HEK293 (cell line): ENCODE measurements at regions not wholly inside any gene's neighbourhood (a gene's known extent, or its start where the extent isn't known, plus 50 kb on each side); places are given as distances from the start of the nearest gene placed in this dataset.
A peak's percentile ranks its signal among the peaks of the same experiment; 100 is the strongest.

Source experiments
- CTCF ChIA-PET: fragments of 350-600 bp; formaldehyde crosslinking; extraction: SDS; loops from one replicate; lab custom pipeline; 2021; ENCODE audit warnings: antibody characterized with exemption; lab: Yijun Ruan, JAX
- POLR2A ChIA-PET: fragments of 300-600 bp; formaldehyde crosslinking; extraction: SDS; loops from one replicate; lab custom pipeline; 2020; ENCODE audit warnings: antibody characterized with exemption, inconsistent platforms; lab: Yijun Ruan, JAX
- H3K27ac ChIP-seq: fragments of 200-500 bp; sonication (Bioruptor generic); 2 replicates; pipeline ENCODE4 v1.5.1; 2014; ENCODE audit warnings: low read depth, low read length, control low read depth, inconsistent platforms; ENCODE audit errors: extremely low read depth
- H3K36me3 ChIP-seq, 2 experiments: fragments of 200-500 bp in 1 of 2; sonication (Bioruptor generic) in 1 of 2; 1 replicate in 1 of 2; 2 replicates in 1 of 2; pipeline ENCODE4 v1.5.1; 2014 to 2017; ENCODE audit warnings: inconsistent platforms in 2 of 2, low read length in 2 of 2; ENCODE audit not compliant: control insufficient read depth in 2 of 2, insufficient read depth in 1 of 2
- H3K4me1 ChIP-seq: fragments of 200-500 bp; sonication (Bioruptor generic); 2 replicates; pipeline ENCODE4 v1.5.1; 2014; ENCODE audit warnings: mild to moderate bottlenecking, low read length, inconsistent platforms; ENCODE audit not compliant: control insufficient read depth, insufficient read depth
- H3K4me3 ChIP-seq: 2 replicates; pipeline ENCODE4 v1.5.1; 2011; ENCODE audit warnings: low read depth, mild to moderate bottlenecking, control low read depth, low read length, moderate library complexity
- H3K9me3 ChIP-seq: fragments of 200-500 bp; sonication (Bioruptor generic); 2 replicates; pipeline ENCODE4 v1.5.1; 2014; ENCODE audit warnings: low read depth, low read length, inconsistent platforms; ENCODE audit not compliant: control insufficient read depth, insufficient read depth
- BCL11B ChIP-seq: fragments of 450-650 bp; formaldehyde crosslinking; IDR thresholded peaks from 2 replicates; pipeline ENCODE4 v1.5.1; 2016; ENCODE audit warnings: low read depth, missing biosample characterization, missing genetic modification characterization
- EGR2 ChIP-seq: fragments of 450-650 bp; formaldehyde crosslinking; IDR thresholded peaks from 2 replicates; pipeline ENCODE4 v1.5.1; 2016; ENCODE audit warnings: low read depth, missing biosample characterization, missing genetic modification characterization
- GLI4 ChIP-seq: fragments of 450-650 bp; formaldehyde crosslinking; IDR thresholded peaks from 2 replicates; pipeline ENCODE4 v1.5.1; 2016; ENCODE audit warnings: missing biosample characterization, missing genetic modification characterization
- HOXA7 ChIP-seq: sonication (generic); formaldehyde crosslinking; IDR thresholded peaks from 2 replicates; pipeline ENCODE4 v1.8.1; 2022; ENCODE audit warnings: missing genetic modification reagents, borderline replicate concordance
- MYNN ChIP-seq: fragments of 450-650 bp; formaldehyde crosslinking; IDR thresholded peaks from 2 replicates; pipeline ENCODE4 v1.5.1; 2016; ENCODE audit warnings: missing biosample characterization, missing genetic modification characterization, borderline replicate concordance
- SALL2 ChIP-seq: fragments of 450-650 bp; formaldehyde crosslinking; IDR thresholded peaks from 2 replicates; pipeline ENCODE4 v1.5.0; 2017; ENCODE audit warnings: missing biosample characterization, mild to moderate bottlenecking, missing genetic modification characterization, borderline replicate concordance
- SP3 ChIP-seq: fragments of 450-650 bp; formaldehyde crosslinking; IDR thresholded peaks from 2 replicates; pipeline ENCODE4 v1.5.1; 2016; ENCODE audit warnings: missing biosample characterization, missing genetic modification characterization
- ZBTB49 ChIP-seq: fragments of 450-650 bp; formaldehyde crosslinking; IDR thresholded peaks from 2 replicates; pipeline ENCODE4 v1.5.1; 2016; ENCODE audit warnings: missing biosample characterization, missing genetic modification characterization, low read depth
- ZFHX2 ChIP-seq: fragments of 450-650 bp; formaldehyde crosslinking; conservative IDR thresholded peaks from 2 replicates; pipeline ENCODE4 v1.5.1; 2016; ENCODE audit warnings: missing biosample characterization, missing genetic modification characterization
- ZFP69B ChIP-seq: fragments of 450-650 bp; formaldehyde crosslinking; IDR thresholded peaks from 2 replicates; pipeline ENCODE4 v1.5.1; 2016; ENCODE audit warnings: missing biosample characterization, missing genetic modification characterization
- ZNF132 ChIP-seq: fragments of 450-650 bp; formaldehyde crosslinking; IDR thresholded peaks from 2 replicates; pipeline ENCODE4 v1.5.1; 2017; ENCODE audit warnings: missing biosample characterization, missing genetic modification characterization, borderline replicate concordance
- ZNF16 ChIP-seq: fragments of 450-650 bp; formaldehyde crosslinking; IDR thresholded peaks from 2 replicates; pipeline ENCODE4 v1.5.1; 2016; ENCODE audit warnings: low read depth, missing biosample characterization, missing genetic modification characterization
- ZNF174 ChIP-seq: fragments of 450-650 bp; formaldehyde crosslinking; IDR thresholded peaks from 2 replicates; pipeline ENCODE4 v1.5.0; 2017; ENCODE audit warnings: missing biosample characterization, mild to moderate bottlenecking, missing genetic modification characterization
- ZNF239 ChIP-seq: fragments of 450-650 bp; formaldehyde crosslinking; IDR thresholded peaks from 2 replicates; pipeline ENCODE4 v1.5.1; 2016; ENCODE audit warnings: missing biosample characterization, missing genetic modification characterization
- ZNF248 ChIP-seq: fragments of 450-650 bp; formaldehyde crosslinking; IDR thresholded peaks from 2 replicates; pipeline ENCODE4 v1.5.1; 2017; ENCODE audit warnings: missing biosample characterization, missing genetic modification characterization
- ZNF26 ChIP-seq: fragments of 450-650 bp; formaldehyde crosslinking; IDR thresholded peaks from 2 replicates; pipeline ENCODE4 v1.5.1; 2016; ENCODE audit warnings: missing biosample characterization, missing genetic modification characterization
- ZNF335 ChIP-seq: fragments of 450-650 bp; formaldehyde crosslinking; conservative IDR thresholded peaks from 2 replicates; pipeline ENCODE4 v1.5.1; 2016; ENCODE audit warnings: missing biosample characterization, missing genetic modification characterization
- ZNF354C ChIP-seq: fragments of 450-650 bp; formaldehyde crosslinking; IDR thresholded peaks from 2 replicates; pipeline ENCODE4 v1.5.1; 2016; ENCODE audit warnings: missing biosample characterization, missing genetic modification characterization, low read depth, borderline replicate concordance
- ZNF433 ChIP-seq: fragments of 450-650 bp; formaldehyde crosslinking; IDR thresholded peaks from 2 replicates; pipeline ENCODE4 v1.5.1; 2016; ENCODE audit warnings: missing biosample characterization, missing genetic modification characterization, low read depth
- ZNF521 ChIP-seq: fragments of 450-650 bp; formaldehyde crosslinking; IDR thresholded peaks from 2 replicates; pipeline ENCODE4 v1.5.1; 2017; ENCODE audit warnings: missing biosample characterization, mild to moderate bottlenecking, missing genetic modification characterization
- ZNF654 ChIP-seq: fragments of 450-650 bp; formaldehyde crosslinking; IDR thresholded peaks from 2 replicates; pipeline ENCODE4 v1.5.1; 2016; ENCODE audit warnings: low read depth, missing biosample characterization, missing genetic modification characterization
- ZNF704 ChIP-seq: fragments of 450-650 bp; formaldehyde crosslinking; IDR thresholded peaks from 2 replicates; pipeline ENCODE4 v1.5.1; 2016; ENCODE audit warnings: missing biosample characterization, missing genetic modification characterization

- ChIA-PET CTCF (interaction anchor here (0.7 kb wide), 1 partner anchor 60 kb away, joined by 3 read pairs; no protein-coding TSS in a partner anchor), POLR2A (no interaction called here)
- H3K36me3 ChIP-seq, result no peaks in the 10 kb centered on the region
- no peak overlapping the region for H3K27ac ChIP-seq
- TF ChIP-seq ZFP69B (tag by site-specific recombination) (no peak), ZNF239 (tag by site-specific recombination) (no peak), ZNF132 (no peak), ZNF433 (no peak), ZNF521 (no peak)
- no peak overlapping the region for H3K4me3 ChIP-seq
- H3K4me1 ChIP-seq, result no peaks in the 10 kb centered on the region
- H3K9me3 ChIP-seq, result no peaks in the 10 kb centered on the region
Measured at GRCh38 chr3:184656458-184656828, 55.4 kb downstream of the MAGEF1 start.

GRCh38 chr3:184655597-184655996 is 56.3 kb downstream of the MAGEF1 start:
- no peaks in the 10 kb centered on the region for H3K9me3 ChIP-seq
- H3K36me3 ChIP-seq, result no peaks in the 10 kb centered on the region
- TF ChIP-seq GLI4 (tag by site-specific recombination) (no peak), SALL2 (tag by site-specific recombination) (no peak)
- no peak overlapping the region for H3K4me3 ChIP-seq
- POLR2A ChIA-PET, result no interaction called here
- H3K27ac ChIP-seq, result no peak overlapping the region
- CTCF ChIA-PET, result interaction anchor here (0.6 to 0.7 kb wide), 2 partner anchors 11 to 94 kb away, joined by 3 to 5 read pairs; partner anchors contain the start of gene EPHB3
- H3K4me1 ChIP-seq, result no peaks in the 10 kb centered on the region

- ChIA-PET CTCF (no interaction called here), POLR2A (no interaction called here)
- Histone ChIP-seq H3K36me3 (no peaks in the 10 kb centered on the region), H3K9me3 (no peaks in the 10 kb centered on the region), H3K4me3 (no peak overlapping the region), H3K27ac (no peak overlapping the region), H3K4me1 (no peaks in the 10 kb centered on the region)
- TF ChIP-seq MYNN (tag by site-specific recombination) (no peak), HOXA7 (CRISPR knock-in tag) (no peak)
Measured at GRCh38 chr3:184654375-184654774, 57.5 kb downstream of the MAGEF1 start.

- ChIA-PET CTCF (no interaction called here), POLR2A (no interaction called here)
- Histone ChIP-seq H3K4me3 (no peak overlapping the region), H3K9me3 (no peaks in the 10 kb centered on the region), H3K4me1 (no peaks in the 10 kb centered on the region), H3K36me3 (no peaks in the 10 kb centered on the region), H3K27ac (no peak overlapping the region)
- TF ChIP-seq EGR2 (tag by site-specific recombination) (peak; percentile 94), ZNF704 (tag by site-specific recombination) (no peak), ZNF174 (no peak), ZFHX2 (tag by site-specific recombination) (peak; percentile 98), ZNF248 (tag by site-specific recombination) (no peak)
Measured at GRCh38 chr3:184652465-184652864, 59.4 kb downstream of the MAGEF1 start.

- Histone ChIP-seq H3K4me1 (no peaks in the 10 kb centered on the region), H3K27ac (no peak overlapping the region), H3K4me3 (no peak overlapping the region), H3K9me3 (no peaks in the 10 kb centered on the region), H3K36me3 (no peaks in the 10 kb centered on the region)
- CTCF ChIA-PET, result no interaction called here
- POLR2A ChIA-PET, result no interaction called here
- TF ChIP-seq ZNF26 (tag by site-specific recombination), result no peak
- TF ChIP-seq ZNF16 (tag by site-specific recombination), result no peak
- TF ChIP-seq SP3 (tag by site-specific recombination), result no peak
- no peak for TF ChIP-seq ZNF335 (tag by site-specific recombination)
- TF ChIP-seq ZNF654 (tag by site-specific recombination), result no peak
- TF ChIP-seq ZNF354C, result no peak
- TF ChIP-seq ZBTB49, result no peak
- no peak for TF ChIP-seq BCL11B (tag by site-specific recombination)
Measured at GRCh38 chr3:184651904-184652303, 60.0 kb downstream of the MAGEF1 start.
